Peyer's patch (tissue), 4 donors: ENCODE measurements at regions not wholly inside any gene's neighbourhood (a gene's known extent, or its start where the extent isn't known, plus 50 kb on each side); places are given as distances from the start of the nearest gene placed in this dataset.

ENCODE experiments used
- DNase-seq, 3 donors: peaks; one replicate each; pipeline ENCODE4 v3.0.0-alpha.2; 2017 to 2019
- H3K27ac ChIP-seq, 4 donors: fragments of 200-600 bp; sonication (generic); one replicate each; pipeline ENCODE4 v1.5.1; 2016 to 2019
- H3K27me3 ChIP-seq, 2 donors: fragments of 200-600 bp; sonication (generic); one replicate each; pipeline ENCODE4 v1.5.1; 2019
- H3K36me3 ChIP-seq, 3 donors: fragments of 200-600 bp; sonication (generic); one replicate each; pipeline ENCODE4 v1.5.1; 2016 to 2019
- H3K4me1 ChIP-seq, 4 donors: fragments of 200-600 bp; sonication (generic); one replicate each; pipeline ENCODE4 v1.5.1; 2016 to 2019
- H3K4me3 ChIP-seq, 4 donors: fragments of 200-600 bp; sonication (generic); 1 replicate in 3 of 4; 2 replicates in 1 of 4; pipeline ENCODE4 v1.5.1; 2016 to 2019; ENCODE audit warnings: mild to moderate bottlenecking in 1 of 4
- H3K9me3 ChIP-seq, 4 donors: fragments of 200-600 bp; sonication (generic); one replicate each; pipeline ENCODE4 v1.5.1; 2016 to 2019; ENCODE audit warnings: mild to moderate bottlenecking in 1 of 4
- POLR2A ChIP-seq, 2 donors: fragments of 450-650 bp; IDR thresholded peaks; one replicate each; pipeline ENCODE4 v1.5.1; 2017; ENCODE audit warnings: antibody characterized with exemption in 2 of 2, mild to moderate bottlenecking in 2 of 2, moderate library complexity in 2 of 2
- TF ChIP-seq, protein P1 (sequence below), 6 experiments: fragments of 450-650 bp in 4 of 6; fragments of 200-600 bp in 2 of 6; sonication (generic) in 1 of 6; IDR thresholded peaks; one replicate each; pipeline ENCODE4 v1.5.1; 2017 to 2019; ENCODE audit warnings: antibody characterized with exemption in 6 of 6, mild to moderate bottlenecking in 3 of 6, moderate library complexity in 1 of 6

DNA sequence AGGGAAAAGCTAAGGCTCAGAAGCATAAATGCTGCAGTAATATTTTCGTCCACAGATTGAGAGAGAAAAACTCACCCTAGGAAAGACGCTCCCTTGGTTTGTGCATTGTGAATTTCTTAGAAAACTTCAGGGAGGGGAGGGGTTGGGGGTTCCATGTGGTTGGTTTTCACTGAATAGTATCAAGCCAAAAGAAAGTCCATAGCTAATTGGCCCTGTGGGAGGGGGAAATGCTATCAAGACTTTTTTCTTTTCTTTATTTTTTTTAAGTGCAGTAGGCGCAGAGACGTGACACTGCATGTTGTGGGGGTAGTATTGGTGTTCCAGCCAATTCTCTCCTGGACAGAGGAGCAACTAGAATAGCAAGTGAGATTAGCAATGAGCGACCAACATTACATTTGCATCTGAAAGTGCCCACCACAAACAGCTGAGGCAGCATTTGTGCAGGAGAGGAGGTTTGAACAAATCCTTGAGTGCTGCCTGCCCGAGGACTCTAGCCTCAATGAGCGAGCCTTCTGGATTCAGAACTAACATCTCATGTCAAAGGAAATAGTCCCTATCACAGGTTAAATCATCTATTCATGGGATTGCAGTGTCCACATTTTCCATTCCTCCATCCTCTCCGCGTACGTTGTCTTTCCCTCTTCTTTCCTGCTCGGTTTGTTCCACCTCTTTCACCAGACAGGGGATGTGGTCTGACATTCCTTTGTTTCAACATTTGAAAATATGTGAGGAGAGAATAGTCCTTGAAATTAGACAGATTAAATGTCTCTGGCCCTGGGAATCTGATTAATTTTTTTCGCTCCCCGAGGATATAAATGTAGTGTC is 118.0 kb upstream of the MARK1 start:
- H3K36me3 ChIP-seq: no peaks in the 10 kb centered on the region
- H3K27me3 ChIP-seq: no peaks in the 10 kb centered on the region
- H3K4me3 ChIP-seq: no peak overlapping the region
- no peak for DNase-seq
- TF ChIP-seq, protein P1, sequence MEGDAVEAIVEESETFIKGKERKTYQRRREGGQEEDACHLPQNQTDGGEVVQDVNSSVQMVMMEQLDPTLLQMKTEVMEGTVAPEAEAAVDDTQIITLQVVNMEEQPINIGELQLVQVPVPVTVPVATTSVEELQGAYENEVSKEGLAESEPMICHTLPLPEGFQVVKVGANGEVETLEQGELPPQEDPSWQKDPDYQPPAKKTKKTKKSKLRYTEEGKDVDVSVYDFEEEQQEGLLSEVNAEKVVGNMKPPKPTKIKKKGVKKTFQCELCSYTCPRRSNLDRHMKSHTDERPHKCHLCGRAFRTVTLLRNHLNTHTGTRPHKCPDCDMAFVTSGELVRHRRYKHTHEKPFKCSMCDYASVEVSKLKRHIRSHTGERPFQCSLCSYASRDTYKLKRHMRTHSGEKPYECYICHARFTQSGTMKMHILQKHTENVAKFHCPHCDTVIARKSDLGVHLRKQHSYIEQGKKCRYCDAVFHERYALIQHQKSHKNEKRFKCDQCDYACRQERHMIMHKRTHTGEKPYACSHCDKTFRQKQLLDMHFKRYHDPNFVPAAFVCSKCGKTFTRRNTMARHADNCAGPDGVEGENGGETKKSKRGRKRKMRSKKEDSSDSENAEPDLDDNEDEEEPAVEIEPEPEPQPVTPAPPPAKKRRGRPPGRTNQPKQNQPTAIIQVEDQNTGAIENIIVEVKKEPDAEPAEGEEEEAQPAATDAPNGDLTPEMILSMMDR (IDR thresholded peaks at IDR 0.05): no peak
- no peak for TF ChIP-seq POLR2A (IDR thresholded peaks at IDR 0.05)
- no peak overlapping the region for H3K27ac ChIP-seq
- H3K4me1 ChIP-seq: no peaks in the 10 kb centered on the region
- H3K9me3 ChIP-seq: no peaks in the 10 kb centered on the region

DNA sequence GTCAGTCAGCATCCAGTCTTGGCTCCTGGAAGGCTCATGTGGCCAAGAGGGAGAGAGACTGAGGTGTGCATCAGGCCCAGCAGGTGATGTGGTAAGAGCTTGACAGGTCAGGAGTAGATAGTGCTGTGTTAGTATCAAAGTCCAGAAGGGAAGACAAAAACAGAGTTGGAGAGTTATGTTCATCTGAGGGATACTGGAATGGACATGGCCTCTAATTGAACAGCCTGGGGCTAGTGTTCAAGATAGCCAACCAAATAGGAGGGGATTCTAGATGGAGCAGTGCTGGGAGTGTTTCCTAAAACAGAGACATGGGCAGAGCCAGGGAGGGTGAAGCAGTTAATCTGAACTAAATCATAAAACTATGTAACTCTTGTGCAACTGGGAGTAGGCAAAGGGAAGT is 120.7 kb upstream of the MARK1 start:
- H3K9me3 ChIP-seq: no peaks in the 10 kb centered on the region
- DNase-seq: no peak
- H3K4me3 ChIP-seq: no peak overlapping the region
- no peak overlapping the region for H3K27ac ChIP-seq
- TF ChIP-seq, protein P1 (IDR thresholded peaks at IDR 0.05): no peak
- no peak for TF ChIP-seq POLR2A (IDR thresholded peaks at IDR 0.05)
- H3K4me1 ChIP-seq: no peaks in the 10 kb centered on the region
- no peaks in the 10 kb centered on the region for H3K27me3 ChIP-seq
- H3K36me3 ChIP-seq: no peaks in the 10 kb centered on the region

DNA sequence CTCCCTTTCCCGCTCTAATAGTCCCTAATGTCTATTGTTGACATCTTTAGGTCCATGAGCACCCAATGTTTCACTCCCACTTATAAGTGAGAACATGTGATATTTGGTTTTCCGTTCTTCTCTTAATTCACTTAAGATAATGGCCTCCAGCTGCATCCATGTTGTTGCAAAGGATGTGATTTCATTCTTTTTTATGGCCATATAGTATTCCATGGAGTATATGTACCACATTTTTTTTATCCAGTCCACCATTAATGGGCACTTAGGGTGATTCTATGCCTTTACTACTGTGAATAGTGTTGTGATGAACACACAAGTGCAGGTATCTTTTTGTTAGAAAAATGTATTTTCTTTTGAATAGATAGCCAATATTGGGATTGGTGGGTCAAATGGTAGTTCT is 126.0 kb upstream of the RAB3GAP2 start:
- no peak for TF ChIP-seq POLR2A (IDR thresholded peaks at IDR 0.05)
- TF ChIP-seq, protein P1 (IDR thresholded peaks at IDR 0.05): no peak
- Histone ChIP-seq H3K9me3 (no peaks in the 10 kb centered on the region), H3K36me3 (no peaks in the 10 kb centered on the region), H3K4me1 (no peaks in the 10 kb centered on the region), H3K4me3 (no peak overlapping the region), H3K27me3 (no peaks in the 10 kb centered on the region), H3K27ac (no peak overlapping the region)
- no peak for DNase-seq

DNA sequence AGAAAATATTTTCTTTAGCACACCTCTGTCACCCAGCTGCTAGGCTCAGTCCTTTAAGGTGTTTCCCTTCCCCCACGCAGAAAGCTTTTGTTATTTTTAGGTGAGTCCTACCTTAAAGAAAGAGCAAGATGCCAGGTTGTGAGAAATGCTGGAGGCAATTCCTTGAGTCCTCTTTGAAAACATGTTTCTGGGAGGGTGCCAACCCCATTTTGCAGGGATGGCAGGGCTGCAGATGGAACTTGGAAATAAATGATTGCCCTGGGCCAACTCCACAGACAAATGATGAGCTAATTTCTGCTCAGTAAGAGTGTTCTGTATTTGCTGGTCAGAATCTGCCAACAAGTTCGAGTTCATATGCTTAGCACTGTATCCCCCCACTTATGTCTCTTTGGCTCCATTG is 119.2 kb upstream of the RAB3GAP2 start:
- TF ChIP-seq POLR2A (IDR thresholded peaks at IDR 0.05): no peak
- TF ChIP-seq, protein P1 (IDR thresholded peaks at IDR 0.05): no peak
- H3K36me3 ChIP-seq: no peaks in the 10 kb centered on the region
- H3K4me1 ChIP-seq: no peaks in the 10 kb centered on the region
- H3K27ac ChIP-seq: no peak overlapping the region
- H3K4me3 ChIP-seq: no peak overlapping the region
- no peaks in the 10 kb centered on the region for H3K27me3 ChIP-seq
- no peaks in the 10 kb centered on the region for H3K9me3 ChIP-seq
- no peak for DNase-seq

DNA sequence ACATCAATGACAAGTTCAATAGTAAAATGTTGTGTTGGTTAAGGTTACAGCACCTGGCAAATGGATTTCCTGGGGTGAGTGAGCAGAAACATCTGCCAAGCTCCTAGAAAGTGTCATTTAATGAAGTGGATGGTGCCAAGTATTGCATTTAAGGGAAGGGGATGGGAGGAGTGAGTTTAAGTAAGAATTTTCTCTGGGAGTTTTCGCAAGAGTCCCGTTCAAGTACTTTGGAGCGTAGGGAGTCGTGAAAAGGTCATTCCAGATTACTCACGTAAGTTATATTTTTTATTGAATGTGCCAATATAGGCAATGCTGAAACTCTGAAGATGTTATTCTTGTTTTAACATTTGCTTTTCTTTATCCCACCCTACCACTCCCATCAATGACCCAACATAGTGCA is 117.4 kb upstream of the RAB3GAP2 start:
- Histone ChIP-seq H3K4me1 (no peaks in the 10 kb centered on the region), H3K27me3 (no peaks in the 10 kb centered on the region), H3K27ac (no peak overlapping the region), H3K4me3 (no peak overlapping the region), H3K36me3 (no peaks in the 10 kb centered on the region), H3K9me3 (no peaks in the 10 kb centered on the region)
- no peak for TF ChIP-seq POLR2A (IDR thresholded peaks at IDR 0.05)
- TF ChIP-seq, protein P1 (IDR thresholded peaks at IDR 0.05): no peak
- no peak for DNase-seq
